ENCODE measurements at regions not wholly inside any gene's neighbourhood (a gene's known extent, or its start where the extent isn't known, plus 50 kb on each side); places are given as distances from the start of the nearest gene placed in this dataset.

- TF ChIP-seq TEAD4 (IDR thresholded peaks at IDR 0.05) (no peak), YY1 (IDR thresholded peaks at IDR 0.05; ENCODE audit: low read depth) (no peak), CREB1 (IDR thresholded peaks at IDR 0.05; ENCODE audit: low read depth) (no peak)
- TF ChIP-seq, protein P1, sequence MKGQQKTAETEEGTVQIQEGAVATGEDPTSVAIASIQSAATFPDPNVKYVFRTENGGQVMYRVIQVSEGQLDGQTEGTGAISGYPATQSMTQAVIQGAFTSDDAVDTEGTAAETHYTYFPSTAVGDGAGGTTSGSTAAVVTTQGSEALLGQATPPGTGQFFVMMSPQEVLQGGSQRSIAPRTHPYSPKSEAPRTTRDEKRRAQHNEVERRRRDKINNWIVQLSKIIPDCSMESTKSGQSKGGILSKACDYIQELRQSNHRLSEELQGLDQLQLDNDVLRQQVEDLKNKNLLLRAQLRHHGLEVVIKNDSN (IDR thresholded peaks at IDR 0.05), result no peak
Measured at GRCh38 chr15:62306851-62307504, 141.9 kb upstream of the C2CD4B start.
